Ishikawa (cell line): ENCODE measurements at regions not wholly inside any gene's neighbourhood (a gene's known extent, or its start where the extent isn't known, plus 50 kb on each side); places are given as distances from the start of the nearest gene placed in this dataset.

Experiments
- CEBPB ChIP-seq: IDR thresholded peaks from 2 replicates; pipeline ENCODE4 v1.6.1; 2012
- CREB1 ChIP-seq: IDR thresholded peaks from 2 replicates; pipeline ENCODE4 v1.6.1; 2012; ENCODE audit warnings: low read depth
- EGR1 ChIP-seq: IDR thresholded peaks from 2 replicates; pipeline ENCODE4 v1.6.1; 2012
- EP300 ChIP-seq: IDR thresholded peaks from 2 replicates; pipeline ENCODE4 v1.6.1; 2012; ENCODE audit warnings: borderline replicate concordance
- FOXM1 ChIP-seq: IDR thresholded peaks from 2 replicates; pipeline ENCODE4 v1.6.1; 2012; ENCODE audit warnings: low read depth, borderline replicate concordance
- NFIC ChIP-seq: IDR thresholded peaks from 2 replicates; pipeline ENCODE4 v1.6.1; 2012
- RAD21 ChIP-seq: IDR thresholded peaks from 2 replicates; pipeline ENCODE4 v1.6.1; 2012; ENCODE audit warnings: low read depth
- TAF1 ChIP-seq: IDR thresholded peaks from 2 replicates; pipeline ENCODE4 v1.6.1; 2012; ENCODE audit warnings: low read depth, mild to moderate bottlenecking
- TCF12 ChIP-seq: IDR thresholded peaks from 2 replicates; pipeline ENCODE4 v1.6.1; 2012; ENCODE audit warnings: low read depth
- TEAD4 ChIP-seq: IDR thresholded peaks from 2 replicates; pipeline ENCODE4 v1.6.1; 2012
- USF1 ChIP-seq: IDR thresholded peaks from 2 replicates; pipeline ENCODE4 v1.6.1; 2012
- YY1 ChIP-seq: IDR thresholded peaks from 2 replicates; pipeline ENCODE4 v1.6.1; 2012; ENCODE audit warnings: low read depth
- TF ChIP-seq, protein P1 (sequence below): IDR thresholded peaks from 2 replicates; pipeline ENCODE4 v1.6.1; 2012; ENCODE audit warnings: low read depth, mild to moderate bottlenecking
- TF ChIP-seq, protein P2 (sequence below): IDR thresholded peaks from 2 replicates; pipeline ENCODE4 v1.6.1; 2012

GRCh38 chr10:131703541-131703940 lies 197.3 kb upstream of the PPP2R2D start:
- TF ChIP-seq TEAD4 (no peak), RAD21 (no peak), CREB1 (no peak), CEBPB (no peak), FOXM1 (no peak), EP300 (no peak), EGR1 (no peak), YY1 (no peak), NFIC (no peak), USF1 (no peak), TAF1 (no peak), TCF12 (no peak)
- TF ChIP-seq, protein P1, sequence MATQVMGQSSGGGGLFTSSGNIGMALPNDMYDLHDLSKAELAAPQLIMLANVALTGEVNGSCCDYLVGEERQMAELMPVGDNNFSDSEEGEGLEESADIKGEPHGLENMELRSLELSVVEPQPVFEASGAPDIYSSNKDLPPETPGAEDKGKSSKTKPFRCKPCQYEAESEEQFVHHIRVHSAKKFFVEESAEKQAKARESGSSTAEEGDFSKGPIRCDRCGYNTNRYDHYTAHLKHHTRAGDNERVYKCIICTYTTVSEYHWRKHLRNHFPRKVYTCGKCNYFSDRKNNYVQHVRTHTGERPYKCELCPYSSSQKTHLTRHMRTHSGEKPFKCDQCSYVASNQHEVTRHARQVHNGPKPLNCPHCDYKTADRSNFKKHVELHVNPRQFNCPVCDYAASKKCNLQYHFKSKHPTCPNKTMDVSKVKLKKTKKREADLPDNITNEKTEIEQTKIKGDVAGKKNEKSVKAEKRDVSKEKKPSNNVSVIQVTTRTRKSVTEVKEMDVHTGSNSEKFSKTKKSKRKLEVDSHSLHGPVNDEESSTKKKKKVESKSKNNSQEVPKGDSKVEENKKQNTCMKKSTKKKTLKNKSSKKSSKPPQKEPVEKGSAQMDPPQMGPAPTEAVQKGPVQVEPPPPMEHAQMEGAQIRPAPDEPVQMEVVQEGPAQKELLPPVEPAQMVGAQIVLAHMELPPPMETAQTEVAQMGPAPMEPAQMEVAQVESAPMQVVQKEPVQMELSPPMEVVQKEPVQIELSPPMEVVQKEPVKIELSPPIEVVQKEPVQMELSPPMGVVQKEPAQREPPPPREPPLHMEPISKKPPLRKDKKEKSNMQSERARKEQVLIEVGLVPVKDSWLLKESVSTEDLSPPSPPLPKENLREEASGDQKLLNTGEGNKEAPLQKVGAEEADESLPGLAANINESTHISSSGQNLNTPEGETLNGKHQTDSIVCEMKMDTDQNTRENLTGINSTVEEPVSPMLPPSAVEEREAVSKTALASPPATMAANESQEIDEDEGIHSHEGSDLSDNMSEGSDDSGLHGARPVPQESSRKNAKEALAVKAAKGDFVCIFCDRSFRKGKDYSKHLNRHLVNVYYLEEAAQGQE = no peak
- TF ChIP-seq, protein P2, sequence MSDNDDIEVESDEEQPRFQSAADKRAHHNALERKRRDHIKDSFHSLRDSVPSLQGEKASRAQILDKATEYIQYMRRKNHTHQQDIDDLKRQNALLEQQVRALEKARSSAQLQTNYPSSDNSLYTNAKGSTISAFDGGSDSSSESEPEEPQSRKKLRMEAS = no peak
